Calu3 (cell line): ENCODE measurements at regions not wholly inside any gene's neighbourhood (a gene's known extent, or its start where the extent isn't known, plus 50 kb on each side); places are given as distances from the start of the nearest gene placed in this dataset.
A peak's percentile ranks its signal among the peaks of the same experiment; 100 is the strongest.

Experiments
- BruUV-seq: library from RNA; stranded (reverse); fragments of 400-500 nt; replicated peaks from 2 replicates; lab custom pipeline; 2021; lab: Mats Ljungman, UMichigan
- CTCF ChIA-PET: fragments of 300-600 bp; sonication (Branson Sonifier 250); formaldehyde crosslinking; loops from one replicate; lab custom pipeline; 2022; ENCODE audit warnings: antibody characterized with exemption; lab: Charles Lee
- DNase-seq: peaks from one replicate; pipeline ENCODE4 v3.0.0; 2022
- H3K27ac Mint-ChIP-seq: one replicate; pipeline ENCODE4 v1.8.0; 2022; ENCODE audit warnings: mixed read lengths; ENCODE audit not compliant: unreplicated experiment
- H3K27me3 Mint-ChIP-seq: one replicate; pipeline ENCODE4 v1.8.0; 2022; ENCODE audit warnings: mixed read lengths; ENCODE audit not compliant: unreplicated experiment
- H3K36me3 Mint-ChIP-seq: one replicate; pipeline ENCODE4 v1.8.0; 2022; ENCODE audit warnings: mild to moderate bottlenecking, moderate library complexity, mixed read lengths; ENCODE audit not compliant: insufficient read depth, unreplicated experiment
- H3K4me1 Mint-ChIP-seq: one replicate; pipeline ENCODE4 v1.8.0; 2022; ENCODE audit warnings: mild to moderate bottlenecking, low read depth, mixed read lengths; ENCODE audit not compliant: unreplicated experiment
- H3K4me3 Mint-ChIP-seq: one replicate; pipeline ENCODE4 v1.8.0; 2022; ENCODE audit warnings: mild to moderate bottlenecking, low read depth, moderate library complexity, mixed read lengths; ENCODE audit not compliant: unreplicated experiment
- H3K9me3 Mint-ChIP-seq: one replicate; pipeline ENCODE4 v1.8.0; 2022; ENCODE audit warnings: low read depth, mixed read lengths; ENCODE audit not compliant: unreplicated experiment
- intact Hi-C: fragments of 100-400 bp; cut with micrococcal nuclease; formaldehyde crosslinking; loops from one replicate; pipeline ENCODE4 v1.10.0; 2022; ENCODE audit not compliant: unreplicated experiment
- TF ChIP-seq, protein P1 (sequence below): fragments of 200-600 bp; IDR thresholded peaks from one replicate; pipeline ENCODE4 v1.8.0; 2022; ENCODE audit warnings: antibody characterized with exemption; ENCODE audit not compliant: unreplicated experiment

DNA sequence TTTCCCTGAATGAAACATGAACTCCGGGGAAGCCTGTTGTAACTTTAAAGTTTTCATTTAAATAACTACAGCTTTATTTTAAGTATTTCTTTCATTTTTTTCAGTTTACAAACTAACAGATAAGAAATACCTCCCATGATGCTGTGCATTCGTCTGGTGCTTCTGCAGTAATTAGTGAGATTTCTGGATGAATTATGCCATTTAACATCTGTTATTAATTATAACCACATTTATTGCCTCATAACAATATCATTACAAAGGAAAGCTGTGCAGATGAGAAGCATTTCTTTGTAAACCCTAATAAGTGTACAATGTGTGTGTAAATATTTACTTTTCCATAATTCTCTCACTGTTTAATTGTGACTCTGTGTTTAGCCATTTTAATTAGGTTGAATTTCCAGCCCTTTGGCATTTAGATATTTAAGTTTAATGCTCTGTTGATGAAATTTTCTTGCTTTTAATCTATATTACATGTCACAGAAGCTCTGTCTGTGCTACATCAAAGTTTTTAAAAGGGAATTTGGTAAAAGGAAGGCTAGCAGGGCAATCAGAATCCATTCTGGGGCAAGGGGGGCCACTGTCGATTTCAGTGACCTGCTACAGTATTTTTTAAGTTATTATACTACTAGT is 418.0 kb downstream of the SPATA31D1 start:
- intact Hi-C loops: no loop called here
- CTCF ChIA-PET: no interaction called here

GRCh38 chr9:82410306-82410705 is 421.7 kb downstream of the SPATA31D1 start:
- Mint-ChIP-seq H3K9me3 (no peaks in the 10 kb centered on the region), H3K4me1 (peaks cover 17% of the 10 kb centered on the region), H3K36me3 (no peaks in the 10 kb centered on the region), H3K27me3 (no peaks in the 10 kb centered on the region), H3K27ac (no peak overlapping the region), H3K4me3 (no peak overlapping the region)
- CTCF ChIA-PET: no interaction called here
- intact Hi-C loops: no loop called here
- no TSS peak for BruUV-seq
- TF ChIP-seq, protein P1, sequence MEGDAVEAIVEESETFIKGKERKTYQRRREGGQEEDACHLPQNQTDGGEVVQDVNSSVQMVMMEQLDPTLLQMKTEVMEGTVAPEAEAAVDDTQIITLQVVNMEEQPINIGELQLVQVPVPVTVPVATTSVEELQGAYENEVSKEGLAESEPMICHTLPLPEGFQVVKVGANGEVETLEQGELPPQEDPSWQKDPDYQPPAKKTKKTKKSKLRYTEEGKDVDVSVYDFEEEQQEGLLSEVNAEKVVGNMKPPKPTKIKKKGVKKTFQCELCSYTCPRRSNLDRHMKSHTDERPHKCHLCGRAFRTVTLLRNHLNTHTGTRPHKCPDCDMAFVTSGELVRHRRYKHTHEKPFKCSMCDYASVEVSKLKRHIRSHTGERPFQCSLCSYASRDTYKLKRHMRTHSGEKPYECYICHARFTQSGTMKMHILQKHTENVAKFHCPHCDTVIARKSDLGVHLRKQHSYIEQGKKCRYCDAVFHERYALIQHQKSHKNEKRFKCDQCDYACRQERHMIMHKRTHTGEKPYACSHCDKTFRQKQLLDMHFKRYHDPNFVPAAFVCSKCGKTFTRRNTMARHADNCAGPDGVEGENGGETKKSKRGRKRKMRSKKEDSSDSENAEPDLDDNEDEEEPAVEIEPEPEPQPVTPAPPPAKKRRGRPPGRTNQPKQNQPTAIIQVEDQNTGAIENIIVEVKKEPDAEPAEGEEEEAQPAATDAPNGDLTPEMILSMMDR: no peak
- peak; percentile 1 for DNase-seq

More for the DNA sequence above, 418.0 kb downstream of the SPATA31D1 start:
- Mint-ChIP-seq H3K4me3 (no peak overlapping the region), H3K4me1 (peaks cover 15% of the 10 kb centered on the region), H3K27ac (no peak overlapping the region), H3K27me3 (no peaks in the 10 kb centered on the region), H3K9me3 (no peaks in the 10 kb centered on the region), H3K36me3 (no peaks in the 10 kb centered on the region)
- TF ChIP-seq, protein P1: no peak
- DNase-seq: no peak
- BruUV-seq: no TSS peak

DNA sequence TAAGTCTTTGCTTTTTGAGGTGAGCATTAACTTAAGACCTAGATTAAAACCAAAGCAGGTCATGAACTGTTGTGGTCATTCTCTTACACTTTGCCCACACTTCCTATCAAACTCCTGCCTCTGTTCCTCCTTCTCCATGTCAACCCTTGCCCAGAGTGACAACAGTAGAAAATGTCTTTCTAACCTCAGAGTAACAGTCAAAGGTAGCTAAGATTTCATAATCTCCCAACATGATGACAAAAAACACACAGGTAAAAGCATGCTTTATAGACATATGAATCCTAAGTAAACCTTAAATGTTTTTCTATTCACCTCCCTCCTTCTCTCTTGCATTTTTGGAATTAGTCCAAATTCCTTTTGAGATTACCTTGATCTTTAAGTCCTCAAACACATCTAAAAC is 422.3 kb downstream of the SPATA31D1 start:
- CTCF ChIA-PET: no interaction called here
- H3K9me3 Mint-ChIP-seq: no peaks in the 10 kb centered on the region
- no peaks in the 10 kb centered on the region for H3K36me3 Mint-ChIP-seq
- TF ChIP-seq, protein P1: no peak
- no peak overlapping the region for H3K4me3 Mint-ChIP-seq
- intact Hi-C loops: no loop called here
- no peaks in the 10 kb centered on the region for H3K27me3 Mint-ChIP-seq
- no peak for DNase-seq
- peaks cover 17% of the 10 kb centered on the region for H3K4me1 Mint-ChIP-seq
- H3K27ac Mint-ChIP-seq: no peak overlapping the region
- BruUV-seq: no TSS peak

DNA sequence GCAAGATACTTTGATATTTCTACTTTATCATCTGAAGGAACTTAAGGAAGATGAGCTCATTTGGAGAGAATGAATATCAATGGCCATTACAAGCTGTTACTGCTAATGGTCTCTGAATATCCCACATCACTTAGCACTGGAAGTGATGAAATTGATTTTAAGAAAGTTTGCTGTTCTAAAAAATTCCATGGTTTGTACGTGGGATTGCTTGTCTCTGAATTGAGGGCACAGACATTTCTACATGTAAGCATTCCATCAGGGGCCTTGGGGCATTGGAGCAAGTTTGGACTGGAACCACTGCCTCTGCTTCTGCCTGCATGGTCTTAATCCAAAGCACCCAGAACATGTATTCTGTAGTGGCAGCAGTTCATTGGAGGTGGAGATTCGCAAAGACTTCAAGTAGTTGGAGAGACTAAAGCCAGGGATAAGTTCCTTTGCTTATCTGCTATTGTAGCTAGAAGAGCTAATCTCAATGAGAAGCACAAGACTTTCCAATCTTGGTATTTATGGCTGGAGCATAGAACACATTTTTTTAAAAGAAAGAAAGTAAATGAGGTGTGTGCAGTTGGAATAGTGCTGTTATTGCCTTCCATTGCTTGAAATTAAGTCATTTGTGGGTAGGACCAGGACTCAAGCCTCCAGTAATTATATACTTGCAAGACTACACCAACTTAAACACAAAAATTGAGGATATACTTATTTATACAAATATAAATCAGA is 424.2 kb downstream of the SPATA31D1 start:
- TF ChIP-seq, protein P1: no peak
- no peak for DNase-seq
- intact Hi-C loops: no loop called here
- Mint-ChIP-seq H3K9me3 (peaks cover 2% of the 10 kb centered on the region), H3K4me1 (peaks cover 17% of the 10 kb centered on the region), H3K27me3 (no peaks in the 10 kb centered on the region), H3K27ac (no peak overlapping the region), H3K36me3 (no peaks in the 10 kb centered on the region), H3K4me3 (no peak overlapping the region)
- CTCF ChIA-PET: interaction anchor here (0.6 kb wide), 1 partner anchor 25 kb away, joined by 3 read pairs; no protein-coding TSS in a partner anchor
- BruUV-seq: no TSS peak
